Gastroesophageal sphincter (tissue), 4 donors: ENCODE measurements at regions not wholly inside any gene's neighbourhood (a gene's known extent, or its start where the extent isn't known, plus 50 kb on each side); places are given as distances from the start of the nearest gene placed in this dataset.

ENCODE experiments used
- ATAC-seq: fragments of 150-250 bp; one replicate; pipeline ENCODE4 v1.9.1; 2016; ENCODE audit warnings: mild to moderate bottlenecking, moderate library complexity
- H3K27ac ChIP-seq, 4 donors: fragments of 200-600 bp; sonication (generic) in 3 of 4; 1 replicate in 3 of 4; 2 replicates in 1 of 4; pipeline ENCODE4 v1.5.1; 2016 to 2019
- H3K27me3 ChIP-seq: fragments of 200-600 bp; sonication (generic); one replicate; pipeline ENCODE4 v1.5.1; 2019
- H3K36me3 ChIP-seq, 2 donors: fragments of 200-600 bp; sonication (generic); one replicate each; pipeline ENCODE4 v1.5.1; 2019; ENCODE audit warnings: control low read depth in 1 of 2
- H3K4me1 ChIP-seq, 3 donors: fragments of 200-600 bp; sonication (generic); 1 replicate in 2 of 3; 2 replicates in 1 of 3; pipeline ENCODE4 v1.5.1; 2016 to 2019; ENCODE audit warnings: control low read depth in 2 of 3
- H3K4me3 ChIP-seq, 2 donors: fragments of 200-600 bp; sonication (generic); one replicate each; pipeline ENCODE4 v1.5.1; 2019; ENCODE audit warnings: mild to moderate bottlenecking in 1 of 2, moderate library complexity in 1 of 2
- H3K9me3 ChIP-seq, 3 donors: fragments of 200-600 bp; sonication (generic); one replicate each; pipeline ENCODE4 v1.5.1; 2017 to 2019; ENCODE audit warnings: control low read depth in 2 of 3
- CTCF ChIP-seq, 4 experiments: fragments of 200-600 bp in 2 of 4; fragments of 450-650 bp in 2 of 4; sonication (generic) in 1 of 4; IDR thresholded peaks; one replicate each; pipeline ENCODE4 v1.5.1; 2017 to 2019; ENCODE audit warnings: antibody characterized with exemption in 4 of 4, mild to moderate bottlenecking in 2 of 4, moderate library complexity in 2 of 4
- EP300 ChIP-seq: sonication (generic); formaldehyde crosslinking; IDR thresholded peaks from one replicate; pipeline ENCODE4 v1.6.1; 2017; ENCODE audit warnings: antibody characterized with exemption, mild to moderate bottlenecking
- POLR2A ChIP-seq, 2 donors: fragments of 450-650 bp; IDR thresholded peaks; one replicate each; pipeline ENCODE4 v1.6.1; 2017; ENCODE audit warnings: antibody characterized with exemption in 2 of 2, mild to moderate bottlenecking in 2 of 2, moderate library complexity in 1 of 2
- POLR2AphosphoS5 ChIP-seq: sonication (generic); formaldehyde crosslinking; IDR thresholded peaks from one replicate; pipeline ENCODE4 v1.6.1; 2017; ENCODE audit warnings: antibody characterized with exemption
- WGBS, 2 donors: methylation state at CpG; one replicate each; pipeline ENCODE4 v1.1.5; 2018; ENCODE audit warnings: low coverage in 1 of 2; 5-methylcytosine and 5-hydroxymethylcytosine counted together

GRCh38 chr5:123752552-123753179 lies 240.7 kb downstream of the CSNK1G3 start:
- H3K4me1 ChIP-seq: peaks cover 4 to 37% (median 7%) of the 10 kb centered on the region in 3 donors
- WGBS, 2 donors: 55 to 60% methylated on average over 4 to 5 of the region's 5 CpGs
- no peak overlapping the region for H3K4me3 ChIP-seq
- no peaks in the 10 kb centered on the region for H3K27me3 ChIP-seq
- H3K9me3 ChIP-seq: no peaks in the 10 kb centered on the region
- peak; percentile 39 for ATAC-seq
- H3K36me3 ChIP-seq: no peaks in the 10 kb centered on the region
- peak overlapping the region in 2 of 4 donors; percentile 4 to 10 for H3K27ac ChIP-seq
- TF ChIP-seq POLR2AphosphoS5 (no peak), EP300 (no peak), CTCF (IDR thresholded peaks at IDR 0.05) (no peak), POLR2A (IDR thresholded peaks at IDR 0.05) (no peak)

GRCh38 chr5:123751670-123752069 lies 239.7 kb downstream of the CSNK1G3 start:
- WGBS, 2 donors: 100% methylated on average over 3 of the region's 3 CpGs; no CpG with 5 or more reads in 1 of the 2 donors
- Histone ChIP-seq H3K4me3 (no peak overlapping the region), H3K27ac (no peak overlapping the region), H3K9me3 (no peaks in the 10 kb centered on the region), H3K27me3 (no peaks in the 10 kb centered on the region), H3K4me1 (peaks cover 4 to 37% (median 7%) of the 10 kb centered on the region in 3 donors), H3K36me3 (no peaks in the 10 kb centered on the region)
- no peak for ATAC-seq
- no peak for TF ChIP-seq EP300
- TF ChIP-seq POLR2A (IDR thresholded peaks at IDR 0.05): no peak
- TF ChIP-seq CTCF (IDR thresholded peaks at IDR 0.05): no peak
- no peak for TF ChIP-seq POLR2AphosphoS5

- H3K27ac ChIP-seq: no peak overlapping the region
- TF ChIP-seq POLR2A (IDR thresholded peaks at IDR 0.05): no peak
- no peak for TF ChIP-seq CTCF (IDR thresholded peaks at IDR 0.05)
- no peak for TF ChIP-seq POLR2AphosphoS5
- TF ChIP-seq EP300: no peak
- H3K9me3 ChIP-seq: no peaks in the 10 kb centered on the region
- H3K4me3 ChIP-seq: no peak overlapping the region
- WGBS, 2 donors: 100% methylated on average over 1 of the region's 1 CpG
- peaks cover 0 to 9% (median 0%) of the 10 kb centered on the region in 3 donors for H3K4me1 ChIP-seq
- no peak for ATAC-seq
- no peaks in the 10 kb centered on the region for H3K27me3 ChIP-seq
- H3K36me3 ChIP-seq: no peaks in the 10 kb centered on the region
Measured at GRCh38 chr5:123748239-123748638, 236.3 kb downstream of the CSNK1G3 start.

GRCh38 chr5:123746683-123747360 lies 234.8 kb downstream of the CSNK1G3 start:
- TF ChIP-seq CTCF (IDR thresholded peaks at IDR 0.05): no peak
- TF ChIP-seq POLR2A (IDR thresholded peaks at IDR 0.05): no peak
- TF ChIP-seq POLR2AphosphoS5: no peak
- no peak for TF ChIP-seq EP300
- Histone ChIP-seq H3K36me3 (no peaks in the 10 kb centered on the region), H3K4me1 (no peaks in the 10 kb centered on the region), H3K4me3 (no peak overlapping the region), H3K27me3 (no peaks in the 10 kb centered on the region), H3K27ac (no peak overlapping the region), H3K9me3 (no peaks in the 10 kb centered on the region)
- whole genome bisulfite sequencing, 2 donors: 49 to 77% methylated on average over 2 to 3 of the region's 3 CpGs
- no peak for ATAC-seq
